SK-N-SH treated with all-trans-retinoic acid at 6 μM for 48 hours (cell line): ENCODE measurements at regions not wholly inside any gene's neighbourhood (a gene's known extent, or its start where the extent isn't known, plus 50 kb on each side); places are given as distances from the start of the nearest gene placed in this dataset.

Source experiments
- BACH2 ChIP-seq: fragments of 250-450 bp; sonication (Bioruptor Pico); IDR thresholded peaks from 2 replicates; pipeline ENCODE4 v1.9.0; 2021; ENCODE audit warnings: mild to moderate bottlenecking, borderline replicate concordance
- GLIS3 ChIP-seq: fragments of 250-450 bp; sonication (Bioruptor Pico); IDR thresholded peaks from 2 replicates; pipeline ENCODE4 v1.5.0; 2020; ENCODE audit warnings: mild to moderate bottlenecking, moderate library complexity
- ISL1 ChIP-seq: fragments of 250-450 bp; sonication (Bioruptor Pico); IDR thresholded peaks from 2 replicates; pipeline ENCODE4 v2.1.2; 2022; ENCODE audit warnings: mild to moderate bottlenecking, moderate library complexity
- RARB ChIP-seq: fragments of 250-450 bp; sonication (Bioruptor Pico); IDR thresholded peaks from 2 replicates; pipeline ENCODE4 v1.8.0; 2021; ENCODE audit warnings: mild to moderate bottlenecking, moderate library complexity
- SNAI2 ChIP-seq: fragments of 250-450 bp; sonication (Bioruptor Pico); IDR thresholded peaks from 2 replicates; pipeline ENCODE4 v1.5.0; 2020; ENCODE audit warnings: mild to moderate bottlenecking, moderate library complexity
- ZFP30 ChIP-seq: fragments of 450-650 bp; formaldehyde crosslinking; IDR thresholded peaks from 2 replicates; pipeline ENCODE4 v1.5.0; 2022; ENCODE audit warnings: mild to moderate bottlenecking, moderate library complexity
- TF ChIP-seq, protein P1 (sequence below): fragments of 250-450 bp; sonication (Bioruptor Pico); IDR thresholded peaks from 2 replicates; pipeline ENCODE4 v1.5.1; 2020; ENCODE audit warnings: low read depth, mild to moderate bottlenecking, moderate library complexity
- TF ChIP-seq, protein P2 (sequence below): fragments of 250-450 bp; sonication (Bioruptor Pico); IDR thresholded peaks from 2 replicates; pipeline ENCODE4 v1.5.0; 2020; ENCODE audit warnings: mild to moderate bottlenecking, moderate library complexity
- TF ChIP-seq, protein P3 (sequence below): fragments of 250-450 bp; sonication (Bioruptor Pico); IDR thresholded peaks from 2 replicates; pipeline ENCODE4 v1.8.0; 2020; ENCODE audit warnings: mild to moderate bottlenecking, moderate library complexity, borderline replicate concordance

DNA sequence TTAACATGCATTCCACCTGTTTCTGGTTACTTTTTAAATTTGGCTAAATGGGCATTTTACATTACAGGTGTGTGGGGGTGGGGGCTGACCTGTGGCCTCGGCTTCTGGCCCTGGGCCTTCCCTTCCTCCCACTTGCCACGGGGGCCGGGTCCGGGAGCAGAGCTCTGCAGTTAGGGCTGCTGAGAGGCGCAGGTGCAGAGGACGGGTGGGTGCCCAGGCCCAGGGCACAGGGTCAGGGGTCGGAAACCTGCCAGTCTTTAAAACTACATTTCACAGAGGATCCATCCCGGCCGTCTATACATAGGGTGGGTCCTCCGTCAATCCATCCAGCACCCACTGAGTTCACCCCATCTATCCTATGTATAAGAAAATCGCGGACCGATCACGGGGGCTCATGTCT lies 106.5 kb upstream of the INSIG1 start:
- no peak for TF ChIP-seq RARB (CRISPR knock-in tag)
- no peak for TF ChIP-seq ZFP30 (CRISPR knock-in tag)
- TF ChIP-seq, protein P1, sequence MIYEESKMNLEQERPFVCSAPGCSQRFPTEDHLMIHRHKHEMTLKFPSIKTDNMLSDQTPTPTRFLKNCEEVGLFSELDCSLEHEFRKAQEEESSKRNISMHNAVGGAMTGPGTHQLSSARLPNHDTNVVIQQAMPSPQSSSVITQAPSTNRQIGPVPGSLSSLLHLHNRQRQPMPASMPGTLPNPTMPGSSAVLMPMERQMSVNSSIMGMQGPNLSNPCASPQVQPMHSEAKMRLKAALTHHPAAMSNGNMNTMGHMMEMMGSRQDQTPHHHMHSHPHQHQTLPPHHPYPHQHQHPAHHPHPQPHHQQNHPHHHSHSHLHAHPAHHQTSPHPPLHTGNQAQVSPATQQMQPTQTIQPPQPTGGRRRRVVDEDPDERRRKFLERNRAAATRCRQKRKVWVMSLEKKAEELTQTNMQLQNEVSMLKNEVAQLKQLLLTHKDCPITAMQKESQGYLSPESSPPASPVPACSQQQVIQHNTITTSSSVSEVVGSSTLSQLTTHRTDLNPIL: no peak
- TF ChIP-seq BACH2: no peak
- TF ChIP-seq, protein P2, sequence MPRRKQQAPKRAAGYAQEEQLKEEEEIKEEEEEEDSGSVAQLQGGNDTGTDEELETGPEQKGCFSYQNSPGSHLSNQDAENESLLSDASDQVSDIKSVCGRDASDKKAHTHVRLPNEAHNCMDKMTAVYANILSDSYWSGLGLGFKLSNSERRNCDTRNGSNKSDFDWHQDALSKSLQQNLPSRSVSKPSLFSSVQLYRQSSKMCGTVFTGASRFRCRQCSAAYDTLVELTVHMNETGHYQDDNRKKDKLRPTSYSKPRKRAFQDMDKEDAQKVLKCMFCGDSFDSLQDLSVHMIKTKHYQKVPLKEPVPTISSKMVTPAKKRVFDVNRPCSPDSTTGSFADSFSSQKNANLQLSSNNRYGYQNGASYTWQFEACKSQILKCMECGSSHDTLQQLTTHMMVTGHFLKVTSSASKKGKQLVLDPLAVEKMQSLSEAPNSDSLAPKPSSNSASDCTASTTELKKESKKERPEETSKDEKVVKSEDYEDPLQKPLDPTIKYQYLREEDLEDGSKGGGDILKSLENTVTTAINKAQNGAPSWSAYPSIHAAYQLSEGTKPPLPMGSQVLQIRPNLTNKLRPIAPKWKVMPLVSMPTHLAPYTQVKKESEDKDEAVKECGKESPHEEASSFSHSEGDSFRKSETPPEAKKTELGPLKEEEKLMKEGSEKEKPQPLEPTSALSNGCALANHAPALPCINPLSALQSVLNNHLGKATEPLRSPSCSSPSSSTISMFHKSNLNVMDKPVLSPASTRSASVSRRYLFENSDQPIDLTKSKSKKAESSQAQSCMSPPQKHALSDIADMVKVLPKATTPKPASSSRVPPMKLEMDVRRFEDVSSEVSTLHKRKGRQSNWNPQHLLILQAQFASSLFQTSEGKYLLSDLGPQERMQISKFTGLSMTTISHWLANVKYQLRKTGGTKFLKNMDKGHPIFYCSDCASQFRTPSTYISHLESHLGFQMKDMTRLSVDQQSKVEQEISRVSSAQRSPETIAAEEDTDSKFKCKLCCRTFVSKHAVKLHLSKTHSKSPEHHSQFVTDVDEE: no peak
- TF ChIP-seq, protein P3, sequence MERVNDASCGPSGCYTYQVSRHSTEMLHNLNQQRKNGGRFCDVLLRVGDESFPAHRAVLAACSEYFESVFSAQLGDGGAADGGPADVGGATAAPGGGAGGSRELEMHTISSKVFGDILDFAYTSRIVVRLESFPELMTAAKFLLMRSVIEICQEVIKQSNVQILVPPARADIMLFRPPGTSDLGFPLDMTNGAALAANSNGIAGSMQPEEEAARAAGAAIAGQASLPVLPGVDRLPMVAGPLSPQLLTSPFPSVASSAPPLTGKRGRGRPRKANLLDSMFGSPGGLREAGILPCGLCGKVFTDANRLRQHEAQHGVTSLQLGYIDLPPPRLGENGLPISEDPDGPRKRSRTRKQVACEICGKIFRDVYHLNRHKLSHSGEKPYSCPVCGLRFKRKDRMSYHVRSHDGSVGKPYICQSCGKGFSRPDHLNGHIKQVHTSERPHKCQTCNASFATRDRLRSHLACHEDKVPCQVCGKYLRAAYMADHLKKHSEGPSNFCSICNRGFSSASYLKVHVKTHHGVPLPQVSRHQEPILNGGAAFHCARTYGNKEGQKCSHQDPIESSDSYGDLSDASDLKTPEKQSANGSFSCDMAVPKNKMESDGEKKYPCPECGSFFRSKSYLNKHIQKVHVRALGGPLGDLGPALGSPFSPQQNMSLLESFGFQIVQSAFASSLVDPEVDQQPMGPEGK (CRISPR knock-in tag): no peak
- TF ChIP-seq SNAI2 (CRISPR knock-in tag): no peak
- no peak for TF ChIP-seq GLIS3
- no peak for TF ChIP-seq ISL1
